ENCODE measurements at regions not wholly inside any gene's neighbourhood (a gene's known extent, or its start where the extent isn't known, plus 50 kb on each side); places are given as distances from the start of the nearest gene placed in this dataset.

GRCh38 chr3:22632536-22632935 lies 570.6 kb upstream of the UBE2E2 start:
- TF ChIP-seq, protein P1, sequence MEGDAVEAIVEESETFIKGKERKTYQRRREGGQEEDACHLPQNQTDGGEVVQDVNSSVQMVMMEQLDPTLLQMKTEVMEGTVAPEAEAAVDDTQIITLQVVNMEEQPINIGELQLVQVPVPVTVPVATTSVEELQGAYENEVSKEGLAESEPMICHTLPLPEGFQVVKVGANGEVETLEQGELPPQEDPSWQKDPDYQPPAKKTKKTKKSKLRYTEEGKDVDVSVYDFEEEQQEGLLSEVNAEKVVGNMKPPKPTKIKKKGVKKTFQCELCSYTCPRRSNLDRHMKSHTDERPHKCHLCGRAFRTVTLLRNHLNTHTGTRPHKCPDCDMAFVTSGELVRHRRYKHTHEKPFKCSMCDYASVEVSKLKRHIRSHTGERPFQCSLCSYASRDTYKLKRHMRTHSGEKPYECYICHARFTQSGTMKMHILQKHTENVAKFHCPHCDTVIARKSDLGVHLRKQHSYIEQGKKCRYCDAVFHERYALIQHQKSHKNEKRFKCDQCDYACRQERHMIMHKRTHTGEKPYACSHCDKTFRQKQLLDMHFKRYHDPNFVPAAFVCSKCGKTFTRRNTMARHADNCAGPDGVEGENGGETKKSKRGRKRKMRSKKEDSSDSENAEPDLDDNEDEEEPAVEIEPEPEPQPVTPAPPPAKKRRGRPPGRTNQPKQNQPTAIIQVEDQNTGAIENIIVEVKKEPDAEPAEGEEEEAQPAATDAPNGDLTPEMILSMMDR (IDR thresholded peaks at IDR 0.05; ENCODE audit: insufficient read depth, low read depth, low read length, missing control alignments): no peak
- no peak overlapping the region for H3K4me3 ChIP-seq (ENCODE audit: low read depth, low read length)
- no peak for DNase-seq (ENCODE audit: low read depth)

- no peak overlapping the region for H3K4me3 ChIP-seq (ENCODE audit: low read depth, low read length)
- no peak for DNase-seq (ENCODE audit: low read depth)
- TF ChIP-seq, protein P1 (IDR thresholded peaks at IDR 0.05; ENCODE audit: insufficient read depth, low read depth, low read length, missing control alignments): no peak
Observed at GRCh38 chr3:22634433-22634832, 568.7 kb upstream of the UBE2E2 start.

- DNase-seq (ENCODE audit: low read depth): no peak
- H3K4me3 ChIP-seq (ENCODE audit: low read depth, low read length): no peak overlapping the region
- TF ChIP-seq, protein P1 (IDR thresholded peaks at IDR 0.05; ENCODE audit: insufficient read depth, low read depth, low read length, missing control alignments): no peak
Observed at GRCh38 chr3:22659651-22660475, 543.3 kb upstream of the UBE2E2 start.

- TF ChIP-seq, protein P1 (IDR thresholded peaks at IDR 0.05; ENCODE audit: insufficient read depth, low read depth, low read length, missing control alignments): no peak
- no peak for DNase-seq (ENCODE audit: low read depth)
- no peak overlapping the region for H3K4me3 ChIP-seq (ENCODE audit: low read depth, low read length)
Observed at GRCh38 chr3:22660606-22661005, 542.5 kb upstream of the UBE2E2 start.

GRCh38 chr3:22661121-22661700 lies 541.9 kb upstream of the UBE2E2 start:
- TF ChIP-seq, protein P1 (IDR thresholded peaks at IDR 0.05; ENCODE audit: insufficient read depth, low read depth, low read length, missing control alignments): no peak
- H3K4me3 ChIP-seq (ENCODE audit: low read depth, low read length): no peak overlapping the region
- DNase-seq (ENCODE audit: low read depth): no peak

DNA sequence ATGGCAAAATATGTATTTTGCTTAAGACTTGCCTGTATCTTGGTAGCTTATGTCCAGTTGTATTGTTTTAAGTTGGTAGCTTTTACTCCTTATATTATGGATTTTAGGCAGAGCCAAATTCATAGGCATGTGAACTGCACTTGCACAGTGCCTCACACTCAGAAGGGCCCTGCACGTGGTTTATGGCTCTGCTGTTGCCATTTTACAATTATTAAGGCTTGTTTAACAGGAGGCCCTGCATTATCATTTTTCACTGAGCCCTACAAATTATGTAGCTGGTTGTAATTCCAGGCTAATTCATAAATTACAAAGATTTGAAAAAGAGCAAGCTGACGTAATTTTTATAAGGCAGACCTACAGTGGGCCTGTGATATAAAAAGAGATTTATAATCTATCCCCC lies 537.6 kb upstream of the UBE2E2 start:
- H3K4me3 ChIP-seq (ENCODE audit: low read depth, low read length): no peak overlapping the region
- TF ChIP-seq, protein P1 (IDR thresholded peaks at IDR 0.05; ENCODE audit: insufficient read depth, low read depth, low read length, missing control alignments): no peak
- DNase-seq (ENCODE audit: low read depth): no peak
